HL-60 (cell line): ENCODE measurements at regions not wholly inside any gene's neighbourhood (a gene's known extent, or its start where the extent isn't known, plus 50 kb on each side); places are given as distances from the start of the nearest gene placed in this dataset.

Source experiments
- DNase-seq, 2 experiments: peaks; one replicate each; pipeline ENCODE4 v3.0.0-alpha.2; 2010 to 2020; ENCODE audit warnings: low read depth in 1 of 2, low spot score in 1 of 2
- H3K27ac ChIP-seq: fragments of 250-450 bp; sonication (Bioruptor Pico); replicated peaks from 2 replicates; pipeline ENCODE4 v1.5.1; 2020; ENCODE audit warnings: mild to moderate bottlenecking, moderate library complexity
- H3K27me3 ChIP-seq: fragments of 250-450 bp; sonication (Bioruptor Pico); 2 replicates; pipeline ENCODE4 v1.5.1; 2021; ENCODE audit warnings: mild to moderate bottlenecking, moderate library complexity; ENCODE audit not compliant: insufficient read depth, poor library complexity, severe bottlenecking
- H3K4me3 ChIP-seq: replicated peaks from 2 replicates; pipeline ENCODE4 v1.5.1; 2011; ENCODE audit warnings: mild to moderate bottlenecking, control low read depth, low read length; ENCODE audit not compliant: insufficient read depth
- GABPA ChIP-seq: IDR thresholded peaks from 2 replicates; pipeline ENCODE4 v1.6.1; 2012; ENCODE audit warnings: low read depth
- POLR2AphosphoS5 ChIP-seq: IDR thresholded peaks from 2 replicates; pipeline ENCODE4 v1.6.1; 2012; ENCODE audit warnings: low read depth
- REST ChIP-seq: IDR thresholded peaks from 2 replicates; pipeline ENCODE4 v1.6.1; 2012; ENCODE audit warnings: low read depth; ENCODE audit not compliant: insufficient replicate concordance
- SPI1 ChIP-seq: IDR thresholded peaks from 2 replicates; pipeline ENCODE4 v1.6.1; 2012; ENCODE audit warnings: low read depth, mild to moderate bottlenecking, borderline replicate concordance
- TF ChIP-seq, protein P1 (sequence below): IDR thresholded peaks from one replicate; pipeline ENCODE4 v1.5.1; 2011; ENCODE audit warnings: low read length, control low read depth, inconsistent platforms; ENCODE audit not compliant: insufficient read depth

DNA sequence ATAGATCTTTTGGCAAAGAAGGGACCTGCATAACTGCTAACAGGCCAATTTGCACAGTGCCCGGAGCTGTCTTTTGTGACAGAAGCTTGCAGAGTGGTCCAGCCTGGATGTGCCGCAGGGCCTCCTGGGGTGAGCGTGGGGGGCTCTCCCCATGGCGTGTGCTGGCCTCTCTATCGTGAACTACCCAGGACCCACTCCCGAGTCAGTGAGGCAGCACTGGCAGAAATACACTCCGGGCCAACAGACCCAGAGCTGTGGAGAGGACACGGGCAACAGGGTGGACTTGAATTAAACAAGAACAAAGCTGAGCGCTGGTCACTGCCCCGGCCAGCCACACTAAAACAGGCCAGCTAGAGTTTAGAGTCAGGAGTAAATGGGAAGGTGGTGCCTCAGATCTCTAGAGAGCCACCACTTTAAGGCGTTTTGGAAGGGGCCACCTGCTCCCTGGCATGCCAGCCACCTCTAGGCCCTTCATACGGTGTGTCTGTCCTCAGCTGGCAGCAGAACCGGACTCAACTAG is 152.1 kb downstream of the KLF13 start:
- TF ChIP-seq SPI1 (no peak), GABPA (no peak), REST (no peak), POLR2AphosphoS5 (no peak)
- TF ChIP-seq, protein P1, sequence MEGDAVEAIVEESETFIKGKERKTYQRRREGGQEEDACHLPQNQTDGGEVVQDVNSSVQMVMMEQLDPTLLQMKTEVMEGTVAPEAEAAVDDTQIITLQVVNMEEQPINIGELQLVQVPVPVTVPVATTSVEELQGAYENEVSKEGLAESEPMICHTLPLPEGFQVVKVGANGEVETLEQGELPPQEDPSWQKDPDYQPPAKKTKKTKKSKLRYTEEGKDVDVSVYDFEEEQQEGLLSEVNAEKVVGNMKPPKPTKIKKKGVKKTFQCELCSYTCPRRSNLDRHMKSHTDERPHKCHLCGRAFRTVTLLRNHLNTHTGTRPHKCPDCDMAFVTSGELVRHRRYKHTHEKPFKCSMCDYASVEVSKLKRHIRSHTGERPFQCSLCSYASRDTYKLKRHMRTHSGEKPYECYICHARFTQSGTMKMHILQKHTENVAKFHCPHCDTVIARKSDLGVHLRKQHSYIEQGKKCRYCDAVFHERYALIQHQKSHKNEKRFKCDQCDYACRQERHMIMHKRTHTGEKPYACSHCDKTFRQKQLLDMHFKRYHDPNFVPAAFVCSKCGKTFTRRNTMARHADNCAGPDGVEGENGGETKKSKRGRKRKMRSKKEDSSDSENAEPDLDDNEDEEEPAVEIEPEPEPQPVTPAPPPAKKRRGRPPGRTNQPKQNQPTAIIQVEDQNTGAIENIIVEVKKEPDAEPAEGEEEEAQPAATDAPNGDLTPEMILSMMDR: no peak
- Histone ChIP-seq H3K27me3 (peaks cover 10% of the 10 kb centered on the region), H3K4me3 (no peak overlapping the region), H3K27ac (no peak overlapping the region)
- DNase-seq: no peak

DNA sequence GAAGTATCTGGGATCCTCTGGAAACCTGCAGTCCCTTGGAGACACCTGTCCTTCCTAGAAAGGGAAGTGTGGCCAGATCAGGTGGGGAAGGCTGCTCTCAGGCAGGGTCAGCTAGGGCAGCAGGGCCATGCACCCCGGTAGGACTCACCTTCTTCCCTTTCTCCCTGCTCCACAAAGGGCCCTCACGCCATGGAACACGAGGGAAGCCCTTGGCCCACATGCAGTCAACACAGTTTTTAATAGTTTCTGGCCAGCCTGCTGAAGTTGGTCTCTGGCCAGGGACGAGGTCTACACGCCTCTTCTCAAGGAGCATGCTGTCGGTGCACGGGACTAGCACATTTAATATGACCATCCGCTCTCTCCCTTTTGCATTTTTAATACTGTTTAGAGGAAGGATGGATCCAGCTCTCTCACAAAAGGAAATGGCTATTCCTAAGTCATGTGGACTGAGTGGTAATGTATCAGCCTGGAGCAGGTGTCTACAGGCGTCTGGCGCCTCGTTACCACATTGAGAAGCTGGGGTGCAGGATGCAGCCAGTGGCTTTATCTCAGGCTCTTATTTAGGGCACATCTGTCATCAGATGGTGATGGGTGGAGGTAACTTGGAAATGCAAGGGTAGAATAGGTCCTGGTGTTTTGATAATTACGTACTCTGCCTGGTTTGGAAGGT is 153.9 kb downstream of the KLF13 start:
- TF ChIP-seq REST: no peak
- TF ChIP-seq GABPA: no peak
- no peak for TF ChIP-seq SPI1
- TF ChIP-seq POLR2AphosphoS5: no peak
- TF ChIP-seq, protein P1: no peak
- Histone ChIP-seq H3K4me3 (no peak overlapping the region), H3K27me3 (peaks cover 10% of the 10 kb centered on the region), H3K27ac (no peak overlapping the region)
- no peak for DNase-seq

- no peak overlapping the region for H3K27ac ChIP-seq
- TF ChIP-seq SPI1 (no peak), REST (no peak), GABPA (no peak), POLR2AphosphoS5 (no peak)
- H3K27me3 ChIP-seq: peaks cover 10% of the 10 kb centered on the region
Observed at GRCh38 chr15:31481142-31481541, 154.5 kb downstream of the KLF13 start.

More at GRCh38 chr15:31481142-31481541, 154.5 kb downstream of the KLF13 start:
- DNase-seq: no peak
- H3K4me3 ChIP-seq: no peak overlapping the region
